ENCODE measurements at regions not wholly inside any gene's neighbourhood (a gene's known extent, or its start where the extent isn't known, plus 50 kb on each side); places are given as distances from the start of the nearest gene placed in this dataset.

- TF ChIP-seq ZNF586 (CRISPR knock-in tag; conservative IDR thresholded peaks at IDR 0.05) (no peak), TARDBP (IDR thresholded peaks at IDR 0.05) (no peak), ZKSCAN1 (IDR thresholded peaks at IDR 0.05; ENCODE audit: low read depth, low read length) (no peak), MEF2D (tag; conservative IDR thresholded peaks at IDR 0.05; ENCODE audit: low read depth) (no peak), RAD21 (CRISPR knock-in tag; conservative IDR thresholded peaks at IDR 0.05 in 1 of 2, IDR thresholded peaks at IDR 0.05 in 1 of 2) (no peak), ARNT (IDR thresholded peaks at IDR 0.05) (no peak), BRF2 (IDR thresholded peaks at IDR 0.05; ENCODE audit: borderline replicate concordance, insufficient read depth, insufficient read length) (no peak), ZNF140 (CRISPR knock-in tag; IDR thresholded peaks at IDR 0.05) (no peak), SAFB2 (IDR thresholded peaks at IDR 0.05; ENCODE audit: borderline replicate concordance, low read depth, low read length, severe bottlenecking) (no peak), HNRNPK (IDR thresholded peaks at IDR 0.05; ENCODE audit: low read depth, low read length, poor library complexity, severe bottlenecking) (no peak), BCOR (IDR thresholded peaks at IDR 0.05) (no peak)
- Histone ChIP-seq H3K4me1 (replicated peaks in 1 of 2; ENCODE audit: control insufficient read depth in 2 of 2, insufficient read depth in 2 of 2, low read length in 2 of 2) (no peaks in the 10 kb centered on the region), H4K20me1 (replicated peaks; ENCODE audit: control insufficient read depth, insufficient read depth, low read length) (no peaks in the 10 kb centered on the region), H3K9me3 (replicated peaks; ENCODE audit: control insufficient read depth, insufficient read depth, low read depth, low read length) (no peaks in the 10 kb centered on the region; the same call in 1 of the 2 replicates), H3K4me2 (ENCODE audit: insufficient read depth, low read length) (no peak overlapping the region), H3K79me2 (ENCODE audit: control insufficient read depth, insufficient read depth, low read length) (no peaks in the 10 kb centered on the region), H2AFZ (ENCODE audit: low read depth, low read length) (no peak overlapping the region), H3K27me3 (ENCODE audit: control insufficient read depth in 2 of 2, insufficient read depth in 2 of 2, low read length in 2 of 2) (no peaks in the 10 kb centered on the region), H3K9ac (ENCODE audit: insufficient read depth in 1 of 2, low read depth in 2 of 2, low read length in 2 of 2) (no peak overlapping the region), H3K4me3 (no peak overlapping the region), H3K27ac (ENCODE audit: extremely low read depth, low read depth, low read length) (no peak overlapping the region), H3K9me1 (ENCODE audit: control insufficient read depth, insufficient read depth, low read length) (no peaks in the 10 kb centered on the region), H3K36me3 (ENCODE audit: control insufficient read depth, insufficient read depth, low read length) (no peaks in the 10 kb centered on the region)
- FAIRE-seq (no peak), DNase-seq (ENCODE audit: extremely low read depth in 1 of 4, low spot score in 3 of 4) (no peak), ATAC-seq (no peak)
- in situ Hi-C loops (cut with MboI): no loop called here
- ChIA-PET CTCF (ENCODE audit: low intra/inter-chr PET ratio) (no interaction called here), POLR2A (no interaction called here)
- no TSS peak for BruUV-seq (replicated peaks)
- 0% methylated on average over 3 of the region's 3 CpGs for WGBS (ENCODE audit: insufficient coverage, low coverage, missing lambda C conversion rate)
- intact Hi-C loops (cut with micrococcal nuclease): no loop called here
Observed at GRCh38 chr6:121616406-121616805, 181.0 kb downstream of the GJA1 start.

All from K562 (cell line).